ENCODE measurements at regions not wholly inside any gene's neighbourhood (a gene's known extent, or its start where the extent isn't known, plus 50 kb on each side); places are given as distances from the start of the nearest gene placed in this dataset.

DNA sequence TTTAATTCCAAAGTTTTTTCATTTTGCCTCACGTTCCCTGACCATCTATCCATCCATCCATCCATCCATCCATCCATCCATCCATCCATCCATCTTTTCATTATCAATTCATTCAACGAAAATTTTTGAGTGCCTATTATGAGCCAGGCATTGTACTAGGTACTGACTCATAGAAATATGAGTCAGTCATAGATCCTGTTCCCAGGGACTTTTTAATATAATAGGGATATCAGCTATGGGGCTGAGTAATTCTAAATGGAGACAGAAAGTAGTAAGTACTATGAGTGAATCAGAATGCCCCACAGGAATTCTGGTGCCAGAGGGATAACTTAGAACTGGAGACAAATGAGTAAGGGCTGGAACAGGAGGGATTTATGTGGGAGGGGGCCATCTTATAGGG is 49.8 kb upstream of the GNG12 start:
- no peaks in the 10 kb centered on the region for H3K36me3 Mint-ChIP-seq
- Histone ChIP-seq H3K27ac (ENCODE audit: low read length) (no peak overlapping the region), H3K4me3 (ENCODE audit: control insufficient read depth in 1 of 2, extremely low read depth in 1 of 2, low read length in 1 of 2) (no peak overlapping the region), H3K4me1 (ENCODE audit: control insufficient read depth in 1 of 2, extremely low read depth in 1 of 2, insufficient read depth in 2 of 2, low read length in 2 of 2) (no peaks in the 10 kb centered on the region), H3K9me3 (no peaks in the 10 kb centered on the region), H3K27me3 (replicated peaks in 1 of 2; ENCODE audit: control insufficient read depth in 2 of 2, extremely low read depth in 1 of 2, insufficient read depth in 2 of 2, low read length in 1 of 2) (no peaks in the 10 kb centered on the region), H3K36me3 (ENCODE audit: control insufficient read depth in 2 of 2, extremely low read depth in 1 of 2, insufficient read depth in 1 of 2, low read length in 1 of 2) (no peaks in the 10 kb centered on the region)
- CTCF ChIA-PET: no interaction called here
- no peak overlapping the region for H3K4me3 Mint-ChIP-seq
- H3K9me3 Mint-ChIP-seq: no peaks in the 10 kb centered on the region
- no peak overlapping the region for H3K27ac Mint-ChIP-seq
- peaks cover 8 to 9% of the 10 kb centered on the region in 2 donors for H3K27me3 Mint-ChIP-seq
- no CpG with 5 or more reads among the region's 2 CpGs for WGBS (ENCODE audit: insufficient coverage)
- H3K4me1 Mint-ChIP-seq: no peaks in the 10 kb centered on the region
- POLR2A ChIA-PET: no interaction called here
- ATAC-seq (replicated peaks in 1 of 4) (no peak), DNase-seq (no peak)
